ENCODE measurements at regions not wholly inside any gene's neighbourhood (a gene's known extent, or its start where the extent isn't known, plus 50 kb on each side); places are given as distances from the start of the nearest gene placed in this dataset.
"Not testable (repeated sequence)": the region's sequence is repeated elsewhere in the genome, so short reads cannot be mapped to it uniquely, and the experiment has no call there.

- DNase-seq = no peak
Observed at GRCh38 chr19:27738569-27739193, 1474.3 kb downstream of the UQCRFS1 start.

GRCh38 chr19:27736225-27736624 is 1476.7 kb downstream of the UQCRFS1 start:
- DNase-seq = no peak

GRCh38 chr19:27735314-27735713 is 1477.6 kb downstream of the UQCRFS1 start:
- DNase-seq = no peak

- DNase-seq = no peak
Observed at GRCh38 chr19:27734496-27735220, 1478.3 kb downstream of the UQCRFS1 start.

- no peak for DNase-seq
Observed at GRCh38 chr19:27733551-27734266, 1479.2 kb downstream of the UQCRFS1 start.

GRCh38 chr19:27729332-27729731 is 1483.6 kb downstream of the UQCRFS1 start:
- DNase-seq = no peak

GRCh38 chr19:27722625-27723024 is 1490.3 kb downstream of the UQCRFS1 start:
- DNase-seq = no peak

- no peak for DNase-seq
Observed at GRCh38 chr19:27720155-27720554, 1492.8 kb downstream of the UQCRFS1 start.

GRCh38 chr19:27719034-27719433 is 1493.9 kb downstream of the UQCRFS1 start:
- DNase-seq = no peak

- no peak for DNase-seq
Observed at GRCh38 chr19:27718234-27718633, 1494.7 kb downstream of the UQCRFS1 start.

- no peak for DNase-seq
Observed at GRCh38 chr19:27717825-27718224, 1495.1 kb downstream of the UQCRFS1 start.

- no peak for DNase-seq
Observed at GRCh38 chr19:27716922-27717321, 1496.0 kb downstream of the UQCRFS1 start.

- no peak for DNase-seq
Observed at GRCh38 chr19:27714857-27715256, 1498.1 kb downstream of the UQCRFS1 start.

GRCh38 chr19:27709496-27709895 is 1503.5 kb downstream of the UQCRFS1 start:
- DNase-seq = no peak

GRCh38 chr19:27708986-27709385 is 1504.0 kb downstream of the UQCRFS1 start:
- DNase-seq = not testable (repeated sequence)

GRCh38 chr19:27707026-27707425 is 1505.9 kb downstream of the UQCRFS1 start:
- DNase-seq = not testable (repeated sequence)

GRCh38 chr19:27705896-27706295 is 1507.1 kb downstream of the UQCRFS1 start:
- no peak for DNase-seq

- DNase-seq = no peak
Observed at GRCh38 chr19:27694361-27695055, 1518.4 kb downstream of the UQCRFS1 start.

- no peak for DNase-seq
Observed at GRCh38 chr19:27691991-27692390, 1521.0 kb downstream of the UQCRFS1 start.

GRCh38 chr19:27689734-27690241 is 1523.2 kb downstream of the UQCRFS1 start:
- DNase-seq = no peak

- DNase-seq = no peak
Observed at GRCh38 chr19:27684293-27684692, 1528.7 kb downstream of the UQCRFS1 start.

- DNase-seq = no peak
Observed at GRCh38 chr19:27681972-27682371, 1531.0 kb downstream of the UQCRFS1 start.

Data from anterior cingulate cortex (tissue), 58 donors.